Activated CD4-positive, alpha-beta T cell treated with anti-CD3 and anti-CD28 coated beads, Interleukin-2, amount 50 U/mL, for 16 hours (primary cell): ENCODE measurements at regions not wholly inside any gene's neighbourhood (a gene's known extent, or its start where the extent isn't known, plus 50 kb on each side); places are given as distances from the start of the nearest gene placed in this dataset.
"Not testable (repeated sequence)": the region's sequence is repeated elsewhere in the genome, so short reads cannot be mapped to it uniquely, and the experiment has no call there.

Experiments used
- DNase-seq: peaks from one replicate; pipeline ENCODE4 v3.0.0-alpha.2; 2020

GRCh38 chr19:28164214-28164613 lies 1048.7 kb downstream of the UQCRFS1 start:
- DNase-seq: no peak

GRCh38 chr19:28159065-28159464 lies 1053.9 kb downstream of the UQCRFS1 start:
- DNase-seq: no peak

- no peak for DNase-seq
These were observed 1057.7 kb downstream of the UQCRFS1 start for GRCh38 chr19:28155265-28155664.

GRCh38 chr19:28154077-28154476 lies 1058.9 kb downstream of the UQCRFS1 start:
- no peak for DNase-seq

- DNase-seq: no peak
These were observed 1059.8 kb downstream of the UQCRFS1 start for GRCh38 chr19:28153123-28153522.

GRCh38 chr19:28152195-28152594 lies 1060.8 kb downstream of the UQCRFS1 start:
- no peak for DNase-seq

- DNase-seq: no peak
These were observed 1062.8 kb downstream of the UQCRFS1 start for GRCh38 chr19:28150129-28150528.

GRCh38 chr19:28148554-28148953 lies 1064.4 kb downstream of the UQCRFS1 start:
- DNase-seq: no peak

GRCh38 chr19:28142258-28142657 lies 1070.7 kb downstream of the UQCRFS1 start:
- DNase-seq: no peak

GRCh38 chr19:28140201-28140600 lies 1072.8 kb downstream of the UQCRFS1 start:
- DNase-seq: no peak

GRCh38 chr19:28137772-28138171 lies 1075.2 kb downstream of the UQCRFS1 start:
- no peak for DNase-seq

GRCh38 chr19:28136796-28137195 lies 1076.2 kb downstream of the UQCRFS1 start:
- DNase-seq: no peak

GRCh38 chr19:28135825-28136224 lies 1077.1 kb downstream of the UQCRFS1 start:
- no peak for DNase-seq

- DNase-seq: no peak
These were observed 1078.6 kb downstream of the UQCRFS1 start for GRCh38 chr19:28134311-28134710.

- DNase-seq: not testable (repeated sequence)
These were observed 1082.1 kb downstream of the UQCRFS1 start for GRCh38 chr19:28130881-28131280.

GRCh38 chr19:28130066-28130511 lies 1082.9 kb downstream of the UQCRFS1 start:
- no peak for DNase-seq

- DNase-seq: no peak
These were observed 1084.6 kb downstream of the UQCRFS1 start for GRCh38 chr19:28128341-28128740.

- DNase-seq: no peak
These were observed 1086.6 kb downstream of the UQCRFS1 start for GRCh38 chr19:28126135-28126898.

- DNase-seq: no peak
These were observed 1090.2 kb downstream of the UQCRFS1 start for GRCh38 chr19:28122734-28123133.

- no peak for DNase-seq
These were observed 1094.7 kb downstream of the UQCRFS1 start for GRCh38 chr19:28118235-28118634.

GRCh38 chr19:28117143-28117542 lies 1095.8 kb downstream of the UQCRFS1 start:
- DNase-seq: no peak

GRCh38 chr19:28116379-28116778 lies 1096.6 kb downstream of the UQCRFS1 start:
- DNase-seq: not testable (repeated sequence)

GRCh38 chr19:28103921-28104320 lies 1109.0 kb downstream of the UQCRFS1 start:
- no peak for DNase-seq

- not testable (repeated sequence) for DNase-seq
These were observed 1128.2 kb downstream of the UQCRFS1 start for GRCh38 chr19:28084659-28085157.

- no peak for DNase-seq
These were observed 1136.3 kb downstream of the UQCRFS1 start for GRCh38 chr19:28076628-28077027.
